H1 (cell line): ENCODE measurements at regions not wholly inside any gene's neighbourhood (a gene's known extent, or its start where the extent isn't known, plus 50 kb on each side); places are given as distances from the start of the nearest gene placed in this dataset.

Experiments
- CTCF ChIA-PET: fragments of 300-600 bp; sonication (Branson Sonifier 250); formaldehyde crosslinking; loops from one replicate; lab custom pipeline; 2021; ENCODE audit not compliant: partially characterized antibody; lab: Charles Lee
- POLR2A ChIA-PET: fragments of 300-600 bp; sonication (Branson Sonifier 250); formaldehyde crosslinking; loops from one replicate; lab custom pipeline; 2021; ENCODE audit warnings: inconsistent platforms; ENCODE audit not compliant: partially characterized antibody; lab: Charles Lee
- DNase-seq, 2 experiments: peaks; one replicate each; pipeline versions ENCODE4 v3.0.0 to v3.0.0-alpha.2; 2010 to 2022; ENCODE audit warnings: low spot score in 2 of 2, low read depth in 1 of 2, mixed read lengths in 1 of 2
- FAIRE-seq: peaks from 2 replicates; lab custom pipeline; 2011; peaks lifted over from hg19 to GRCh38; lab: Jason Lieb, UNC
- H2AFZ ChIP-seq: 2 replicates; pipeline ENCODE4 v1.8.1; 2012; ENCODE audit warnings: low read length, inconsistent platforms
- H2AK5ac ChIP-seq: 2 replicates; pipeline ENCODE4 v1.6.1; 2013; ENCODE audit warnings: low read depth, low read length
- H2BK120ac ChIP-seq: replicated peaks from 2 replicates; pipeline ENCODE3; 2013; ENCODE audit warnings: low read depth, low read length, inconsistent platforms
- H2BK12ac ChIP-seq: 2 replicates; pipeline ENCODE4 v1.6.1; 2013; ENCODE audit warnings: low read depth, low read length
- H2BK15ac ChIP-seq: 2 replicates; pipeline ENCODE4 v1.6.1; 2013; ENCODE audit warnings: low read length
- H2BK20ac ChIP-seq: 2 replicates; pipeline ENCODE4 v1.6.1; 2013; ENCODE audit warnings: low read length
- H2BK5ac ChIP-seq: 2 replicates; pipeline ENCODE4 v1.6.1; 2013; ENCODE audit warnings: low read depth, low read length
- H3K14ac ChIP-seq: 2 replicates; pipeline ENCODE4 v1.6.1; 2013; ENCODE audit warnings: inconsistent platforms; ENCODE audit not compliant: insufficient read length
- H3K18ac ChIP-seq: 2 replicates; pipeline ENCODE4 v1.6.1; 2013; ENCODE audit warnings: low read length; ENCODE audit errors: extremely low read depth
- H3K23ac ChIP-seq: 2 replicates; pipeline ENCODE4 v1.6.1; 2013; ENCODE audit warnings: inconsistent platforms; ENCODE audit not compliant: insufficient read length
- H3K23me2 ChIP-seq: 2 replicates; pipeline ENCODE4 v1.6.1; 2013; ENCODE audit warnings: low read depth, low read length
- H3K27ac ChIP-seq: 2 replicates; pipeline ENCODE4 v1.6.1; 2011; ENCODE audit warnings: low read depth, low read length, inconsistent platforms
- H3K27me3 ChIP-seq, 4 experiments: replicated peaks in 1 of 4; 1 replicate in 1 of 4; 2 replicates in 3 of 4; pipeline versions ENCODE4 v1.6.1 to v1.8.1; 2011 to 2013; ENCODE audit warnings: low read length in 3 of 4, mild to moderate bottlenecking in 3 of 4, inconsistent platforms in 2 of 4, mixed read lengths in 2 of 4, moderate library complexity in 1 of 4; ENCODE audit not compliant: control insufficient read depth in 3 of 4, insufficient read depth in 3 of 4; ENCODE audit errors: extremely low read depth in 1 of 4
- H3K36me3 ChIP-seq, 4 experiments: 2 replicates each; pipeline versions ENCODE4 v1.6.1 to v1.8.1; 2011 to 2013; ENCODE audit warnings: mild to moderate bottlenecking in 4 of 4, low read length in 3 of 4, moderate library complexity in 2 of 4, control low read depth in 1 of 4, inconsistent platforms in 1 of 4; ENCODE audit not compliant: insufficient read depth in 4 of 4, control insufficient read depth in 2 of 4
- H3K4ac ChIP-seq: replicated peaks from 2 replicates; pipeline ENCODE3; 2013; ENCODE audit warnings: low read length, low read depth, mixed read lengths, inconsistent platforms; ENCODE audit not compliant: insufficient read length
- H3K4me1 ChIP-seq, 4 experiments: replicated peaks in 1 of 4; 1 replicate in 1 of 4; 2 replicates in 3 of 4; pipeline versions ENCODE4 v1.6.1 to v1.8.1; 2011 to 2013; ENCODE audit warnings: low read length in 3 of 4, inconsistent platforms in 2 of 4, mixed read lengths in 1 of 4; ENCODE audit not compliant: insufficient read depth in 4 of 4, control insufficient read depth in 3 of 4
- H3K4me2 ChIP-seq, 2 experiments: 2 replicates each; pipeline versions ENCODE4 v1.6.1 to v1.8.1; 2011 to 2013; ENCODE audit warnings: low read depth in 2 of 2, low read length in 2 of 2, control low read depth in 1 of 2, inconsistent platforms in 1 of 2, mild to moderate bottlenecking in 1 of 2; ENCODE audit not compliant: insufficient read depth in 1 of 2
- H3K4me3 ChIP-seq, 4 experiments: fragments of 200-600, 300-600 bp in 1 of 4; sonication (generic), shearing (Covaris generic), sonication (Bioruptor Twin) in 1 of 4; 2 replicates each; pipeline versions ENCODE4 v1.5.1 to v1.8.1; 2011 to 2016; ENCODE audit warnings: low read length in 4 of 4, low read depth in 3 of 4, control low read depth in 2 of 4, inconsistent platforms in 2 of 4, mild to moderate bottlenecking in 2 of 4, mixed read lengths in 1 of 4, moderate library complexity in 1 of 4; ENCODE audit not compliant: insufficient read depth in 2 of 4; ENCODE audit errors: extremely low read depth in 1 of 4
- H3K56ac ChIP-seq: replicated peaks from 2 replicates; pipeline ENCODE3; 2013; ENCODE audit warnings: low read depth, mild to moderate bottlenecking, mixed read lengths, low read length, inconsistent platforms; ENCODE audit not compliant: insufficient read length
- H3K79me1 ChIP-seq: 2 replicates; pipeline ENCODE4 v1.6.1; 2013; ENCODE audit warnings: low read depth, low read length, control low read depth
- H3K79me2 ChIP-seq, 2 experiments: 2 replicates each; pipeline versions ENCODE4 v1.6.1 to v1.8.1; 2012 to 2013; ENCODE audit warnings: low read length in 2 of 2, mild to moderate bottlenecking in 2 of 2, inconsistent platforms in 1 of 2; ENCODE audit not compliant: insufficient read depth in 2 of 2, control insufficient read depth in 1 of 2
- H3K9ac ChIP-seq, 4 experiments: replicated peaks in 1 of 4; 1 replicate in 1 of 4; 2 replicates in 3 of 4; pipeline versions ENCODE4 v1.6.1 to v1.8.1; 2011 to 2013; ENCODE audit warnings: low read depth in 3 of 4, low read length in 3 of 4, control low read depth in 2 of 4, mild to moderate bottlenecking in 2 of 4, moderate library complexity in 2 of 4, inconsistent platforms in 1 of 4; ENCODE audit errors: extremely low read depth in 1 of 4
- H3K9me3 ChIP-seq, 2 experiments: 2 replicates each; pipeline versions ENCODE4 v1.6.1 to v1.8.1; 2012 to 2013; ENCODE audit warnings: mild to moderate bottlenecking in 2 of 2, moderate library complexity in 2 of 2, control low read depth in 1 of 2, inconsistent platforms in 1 of 2, low read depth in 1 of 2, low read length in 1 of 2, mixed read lengths in 1 of 2; ENCODE audit not compliant: insufficient read depth in 2 of 2
- H4K20me1 ChIP-seq, 2 experiments: replicated peaks in 1 of 2; 2 replicates each; pipeline versions ENCODE3 to v1.8.1; 2011 to 2013; ENCODE audit warnings: inconsistent platforms in 2 of 2, low read length in 2 of 2, mild to moderate bottlenecking in 1 of 2; ENCODE audit not compliant: insufficient read depth in 2 of 2, control insufficient read depth in 1 of 2
- H4K5ac ChIP-seq: 2 replicates; pipeline ENCODE4 v1.6.1; 2013; ENCODE audit warnings: low read length, low read depth, mixed read lengths, inconsistent platforms; ENCODE audit not compliant: insufficient read length
- H4K8ac ChIP-seq: 2 replicates; pipeline ENCODE4 v1.8.0; 2013; ENCODE audit warnings: mild to moderate bottlenecking, moderate library complexity, low read length, inconsistent platforms; ENCODE audit not compliant: insufficient read depth; ENCODE audit errors: extremely low read depth
- H4K91ac ChIP-seq: replicated peaks from 2 replicates; pipeline ENCODE3; 2013; ENCODE audit warnings: low read length, mixed read lengths, inconsistent platforms; ENCODE audit not compliant: insufficient read length
- ASH2L ChIP-seq: fragments of 200-600, 300-600 bp; sonication (generic); IDR thresholded peaks from one replicate; pipeline ENCODE4 v1.7.1; 2017; ENCODE audit warnings: low read length
- BACH1 ChIP-seq: IDR thresholded peaks from 2 replicates; pipeline ENCODE4 v1.6.1; 2012; ENCODE audit warnings: low read length, improper control_type of control experiment
- CHD1 ChIP-seq: IDR thresholded peaks from 2 replicates; pipeline ENCODE4 v1.6.1; 2012; ENCODE audit warnings: low read depth, low read length, improper control_type of control experiment
- CTCF ChIP-seq, 3 experiments: IDR thresholded peaks; 1 replicate in 2 of 3; 2 replicates in 1 of 3; pipeline versions ENCODE4 v1.5.1 to v1.6.1; 2011; ENCODE audit warnings: low read length in 3 of 3, mild to moderate bottlenecking in 3 of 3, inconsistent platforms in 2 of 3, low read depth in 1 of 3, moderate library complexity in 1 of 3; ENCODE audit not compliant: insufficient read depth in 1 of 3; ENCODE audit errors: control extremely low read depth in 1 of 3
- EGR1 ChIP-seq: IDR thresholded peaks from 2 replicates; pipeline ENCODE4 v1.6.1; 2011; ENCODE audit warnings: low read depth, low read length, borderline replicate concordance
- JUN ChIP-seq: IDR thresholded peaks from 2 replicates; pipeline ENCODE4 v1.6.1; 2011; ENCODE audit warnings: low read depth, mild to moderate bottlenecking, improper control_type of control experiment, low read length
- MAX ChIP-seq: IDR thresholded peaks from 2 replicates; pipeline ENCODE4 v1.6.1; 2012; ENCODE audit warnings: inconsistent platforms
- POLR2AphosphoS5 ChIP-seq: IDR thresholded peaks from 2 replicates; pipeline ENCODE4 v1.6.1; 2011; ENCODE audit warnings: low read depth, low read length
- SP4 ChIP-seq: IDR thresholded peaks from 2 replicates; pipeline ENCODE4 v1.6.1; 2012; ENCODE audit warnings: low read length, inconsistent platforms
- SRF ChIP-seq: IDR thresholded peaks from 2 replicates; pipeline ENCODE4 v1.6.1; 2011; ENCODE audit warnings: mild to moderate bottlenecking, low read depth, low read length, moderate library complexity
- WGBS, 2 experiments: shearing (Covaris generic) in 1 of 2; methylation state at CpG; one replicate each; pipeline versions ENCODE4 v1.1.6 to v1.1.7; 2013 to 2015; ENCODE audit warnings: low lambda C conversion rate in 2 of 2, mixed read lengths in 2 of 2, inconsistent platforms in 1 of 2, low coverage in 1 of 2, missing lambda C conversion rate in 1 of 2; ENCODE audit not compliant: insufficient replicate concordance in 2 of 2, insufficient coverage in 1 of 2, insufficient read length in 1 of 2; ENCODE audit errors: extremely low coverage in 1 of 2, missing lambda C conversion rate in 1 of 2; 5-methylcytosine and 5-hydroxymethylcytosine counted together

GRCh38 chr11:90911192-90911591, 688.3 kb upstream of the CHORDC1 start:
- Histone ChIP-seq H3K14ac (no peak overlapping the region), H2BK20ac (no peak overlapping the region), H2BK120ac (no peak overlapping the region), H3K23ac (no peak overlapping the region), H4K20me1 (no peaks in the 10 kb centered on the region), H3K9ac (no peak overlapping the region), H3K36me3 (no peaks in the 10 kb centered on the region), H3K23me2 (no peaks in the 10 kb centered on the region; the same call in 1 of the 2 replicates)
- WGBS, 2 experiments: 95% methylated on average over 2 of the region's 2 CpGs; no CpG with 5 or more reads in 1 of the 2 experiments
- TF ChIP-seq BACH1: no peak
- TF ChIP-seq MAX: no peak
- TF ChIP-seq SP4: no peak
- TF ChIP-seq POLR2AphosphoS5: no peak
- TF ChIP-seq JUN: no peak
- no peak for TF ChIP-seq SRF
- no peak for TF ChIP-seq CHD1
- no peak for TF ChIP-seq ASH2L
- TF ChIP-seq CTCF (IDR thresholded peaks at IDR 0.05; ENCODE audit: control extremely low read depth in 1 of 3, insufficient read depth in 1 of 3, low read depth in 1 of 3, low read length in 3 of 3): no peak
- no peak for TF ChIP-seq EGR1
- TF ChIP-seq, all 59 proteins: peak for 0
- no peak overlapping the region for H3K18ac ChIP-seq
- no peak overlapping the region for H2BK12ac ChIP-seq
- H2BK5ac ChIP-seq: no peak overlapping the region
- no peaks in the 10 kb centered on the region for H3K27me3 ChIP-seq
- no peak overlapping the region for H3K56ac ChIP-seq
- H4K8ac ChIP-seq: no peak overlapping the region
- H3K27ac ChIP-seq: no peak overlapping the region
- no peaks in the 10 kb centered on the region for H3K79me2 ChIP-seq
- no peaks in the 10 kb centered on the region for H3K4me1 ChIP-seq
- H3K4me2 ChIP-seq: no peak overlapping the region
- no peak overlapping the region for H2BK15ac ChIP-seq
- CTCF ChIA-PET: no interaction called here
- no peak overlapping the region for H3K4ac ChIP-seq
- no peak for DNase-seq
- no peak overlapping the region for H4K91ac ChIP-seq
- no peak for FAIRE-seq
- POLR2A ChIA-PET: no interaction called here
- no peak overlapping the region for H3K4me3 ChIP-seq
- H3K79me1 ChIP-seq: no peaks in the 10 kb centered on the region
- no peak overlapping the region for H4K5ac ChIP-seq
- H2AFZ ChIP-seq: no peak overlapping the region
- no peak overlapping the region for H2AK5ac ChIP-seq
- no peaks in the 10 kb centered on the region for H3K9me3 ChIP-seq
